NT2/D1 (cell line): ENCODE measurements at regions not wholly inside any gene's neighbourhood (a gene's known extent, or its start where the extent isn't known, plus 50 kb on each side); places are given as distances from the start of the nearest gene placed in this dataset.

Experiments used
- SUZ12 ChIP-seq: IDR thresholded peaks from 2 replicates; pipeline ENCODE4 v1.6.1; 2011; ENCODE audit not compliant: insufficient read length, insufficient read depth; ENCODE audit errors: extremely low read depth
- YY1 ChIP-seq: IDR thresholded peaks from 2 replicates; pipeline ENCODE4 v1.6.1; 2011; ENCODE audit not compliant: insufficient read length, insufficient read depth
- ZNF274 ChIP-seq: IDR thresholded peaks from 2 replicates; pipeline ENCODE4 v1.6.1; 2011; ENCODE audit warnings: mild to moderate bottlenecking, low read depth, low read length

- no peak for TF ChIP-seq ZNF274
- TF ChIP-seq YY1, result no peak
- no peak for TF ChIP-seq SUZ12
These were observed 188.4 kb downstream of the DHX35 start for GRCh38 chr20:39150501-39150900.
